PFSK-1 (cell line): ENCODE measurements at regions not wholly inside any gene's neighbourhood (a gene's known extent, or its start where the extent isn't known, plus 50 kb on each side); places are given as distances from the start of the nearest gene placed in this dataset.

Source experiments
- POLR2AphosphoS5 ChIP-seq: IDR thresholded peaks from 2 replicates; pipeline ENCODE4 v1.6.1; 2012; ENCODE audit warnings: low read depth, mild to moderate bottlenecking, control low read depth, low read length, moderate library complexity
- REST ChIP-seq, 2 experiments: IDR thresholded peaks; 2 replicates each; pipeline versions ENCODE4 v1.6.1 to v1.8.0; 2011 to 2012; ENCODE audit warnings: low read depth in 2 of 2, low read length in 2 of 2, control low read depth in 1 of 2, inconsistent platforms in 1 of 2, mild to moderate bottlenecking in 1 of 2, moderate library complexity in 1 of 2; ENCODE audit not compliant: insufficient read depth in 1 of 2
- TAF1 ChIP-seq: IDR thresholded peaks from 2 replicates; pipeline ENCODE4 v1.6.1; 2012; ENCODE audit warnings: low read length, control low read depth, borderline replicate concordance; ENCODE audit not compliant: insufficient read depth

- TF ChIP-seq TAF1 (no peak), POLR2AphosphoS5 (no peak), REST (IDR thresholded peaks at IDR 0.05; ENCODE audit: insufficient read depth in 1 of 2, low read depth in 2 of 2, low read length in 2 of 2) (no peak)
These were observed 125.9 kb downstream of the EDN1 start for GRCh38 chr6:12415980-12416598.
